NCI-H748 treated with DMSO at 0.1 percent for 48 hours (cell line): ENCODE measurements at regions not wholly inside any gene's neighbourhood (a gene's known extent, or its start where the extent isn't known, plus 50 kb on each side); places are given as distances from the start of the nearest gene placed in this dataset.
"Not testable (repeated sequence)": the region's sequence is repeated elsewhere in the genome, so short reads cannot be mapped to it uniquely, and the experiment has no call there.

ENCODE experiments used
- DNase-seq: peaks from one replicate; lab custom pipeline; 2025; lab: John Stamatoyannopoulos, UW

DNA sequence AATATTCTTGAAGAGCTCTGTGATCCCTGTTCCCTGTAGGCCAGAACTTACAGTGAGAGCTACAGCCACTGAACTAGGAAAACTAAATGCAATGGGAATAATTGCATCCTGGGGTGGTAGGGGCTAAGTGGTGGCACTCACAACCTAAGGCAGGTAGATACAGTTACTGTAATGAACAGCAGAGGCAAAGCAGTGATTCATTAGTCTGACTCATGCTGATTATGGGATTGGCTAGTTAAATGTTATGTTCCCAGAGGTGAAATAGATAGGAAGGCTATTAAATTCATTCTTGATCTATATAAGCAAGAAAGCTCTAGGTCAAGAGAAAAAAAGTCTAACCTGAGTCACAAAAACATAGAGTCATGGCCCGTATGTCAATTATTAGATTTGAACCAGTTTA lies 173.1 kb upstream of the MALRD1 start:
- no peak for DNase-seq

DNA sequence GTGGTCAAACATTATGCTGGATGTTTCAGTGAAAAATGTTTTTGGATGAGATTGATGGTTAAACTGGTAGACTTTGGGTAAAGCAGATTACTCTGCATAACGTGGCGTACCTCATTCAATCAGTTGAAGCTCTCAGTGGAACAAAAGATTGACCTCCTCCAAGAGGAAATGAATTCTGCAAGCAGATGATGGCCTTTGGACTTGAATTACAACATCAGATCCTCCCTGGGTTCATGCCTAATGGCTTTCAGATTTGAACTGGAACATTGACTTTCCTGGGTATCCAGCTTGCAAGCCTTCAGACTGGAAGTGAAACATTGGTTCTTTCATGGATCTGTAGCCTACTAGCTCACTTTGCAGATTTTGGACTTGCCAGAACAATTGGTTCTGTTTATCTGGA lies 169.3 kb upstream of the MALRD1 start:
- no peak for DNase-seq

GRCh38 chr10:18880530-18880929 lies 168.1 kb upstream of the MALRD1 start:
- DNase-seq: no peak

DNA sequence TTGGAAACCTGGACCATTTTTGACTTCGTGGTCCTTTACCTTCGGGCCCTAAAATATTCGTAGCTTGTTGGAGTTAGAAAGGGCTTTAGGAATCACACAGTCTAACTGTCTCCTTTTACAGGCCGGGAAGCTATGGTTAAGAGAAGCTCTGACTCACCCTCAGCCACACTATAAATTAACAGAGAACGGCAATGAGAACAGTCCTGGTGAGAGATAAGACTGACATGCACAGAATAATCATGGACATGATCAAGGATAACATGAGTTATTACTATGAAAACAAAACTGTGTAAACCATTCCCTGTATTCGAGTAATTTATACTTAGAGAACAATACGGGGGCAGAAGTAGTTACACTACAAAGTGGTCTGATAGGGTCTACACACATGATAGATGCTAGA lies 162.5 kb upstream of the MALRD1 start:
- no peak for DNase-seq

DNA sequence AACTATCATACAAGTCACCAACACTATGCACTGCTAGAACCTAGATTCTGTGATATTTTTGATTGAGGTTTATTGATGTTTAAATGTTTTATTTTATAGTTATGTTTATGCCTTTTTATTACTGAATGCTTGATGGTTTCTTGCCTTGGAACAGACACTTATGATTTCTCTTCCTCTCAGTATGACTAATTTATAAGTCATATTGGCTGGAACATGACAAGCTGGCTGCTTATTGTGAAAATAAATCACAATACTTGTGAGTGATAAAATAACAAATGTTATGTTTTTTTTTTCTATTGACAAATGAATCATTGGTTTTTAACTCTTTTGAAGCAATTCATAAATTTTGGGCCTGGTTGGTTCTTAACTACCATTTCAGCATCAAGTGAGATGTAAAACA lies 142.0 kb upstream of the MALRD1 start:
- DNase-seq: no peak

- not testable (repeated sequence) for DNase-seq
Measured at GRCh38 chr10:18917431-18917830, 131.2 kb upstream of the MALRD1 start.

- DNase-seq: no peak
Measured at GRCh38 chr10:18918532-18918931, 130.1 kb upstream of the MALRD1 start.

- DNase-seq: no peak
Measured at GRCh38 chr10:18949391-18949790, 99.2 kb upstream of the MALRD1 start.

- DNase-seq: not testable (repeated sequence)
Measured at GRCh38 chr10:18951072-18951823, 97.4 kb upstream of the MALRD1 start.

- DNase-seq: no peak
Measured at GRCh38 chr10:18955061-18955460, 93.5 kb upstream of the MALRD1 start.

- no peak for DNase-seq
Measured at GRCh38 chr10:18959369-18959768, 89.2 kb upstream of the MALRD1 start.

DNA sequence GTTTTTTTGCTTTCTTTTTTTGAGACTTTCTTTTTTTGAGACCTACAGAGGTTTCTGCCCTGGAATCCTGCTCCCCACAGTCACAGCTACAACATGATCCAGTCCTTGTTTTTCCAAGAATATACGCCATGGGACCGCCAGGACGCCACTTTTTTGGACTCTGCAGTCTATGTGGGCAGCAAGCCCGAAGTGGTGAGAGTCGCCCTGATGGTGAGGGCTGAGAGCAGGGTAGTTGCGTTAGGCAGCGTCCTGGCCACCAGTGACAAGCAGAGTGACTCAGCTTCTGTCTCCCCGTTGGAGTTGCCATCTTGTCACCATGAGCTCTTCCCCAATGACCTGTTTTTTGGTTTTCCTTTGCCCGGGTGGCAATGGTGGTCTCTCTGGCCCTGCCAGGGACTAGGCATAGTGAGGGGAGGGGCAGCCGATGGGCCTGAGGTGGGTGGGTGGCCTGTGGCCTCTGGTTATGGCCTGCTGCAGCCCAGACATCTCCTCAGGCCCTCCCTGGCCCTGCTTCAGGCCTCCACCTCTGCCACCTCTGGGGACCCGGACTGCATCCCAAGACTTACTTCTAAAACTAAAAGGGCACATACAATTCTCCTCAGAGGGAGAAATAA lies 88.0 kb upstream of the MALRD1 start:
- no peak for DNase-seq

- no peak for DNase-seq
Measured at GRCh38 chr10:18968159-18968558, 80.4 kb upstream of the MALRD1 start.

GRCh38 chr10:18976696-18977251 lies 71.8 kb upstream of the MALRD1 start:
- no peak for DNase-seq

GRCh38 chr10:18980089-18980629 lies 68.4 kb upstream of the MALRD1 start:
- DNase-seq: no peak

GRCh38 chr10:18984531-18984930 lies 64.1 kb upstream of the MALRD1 start:
- no peak for DNase-seq

GRCh38 chr10:18988338-18988737 lies 60.3 kb upstream of the MALRD1 start:
- no peak for DNase-seq
